ENCODE measurements at regions not wholly inside any gene's neighbourhood (a gene's known extent, or its start where the extent isn't known, plus 50 kb on each side); places are given as distances from the start of the nearest gene placed in this dataset.

DNA sequence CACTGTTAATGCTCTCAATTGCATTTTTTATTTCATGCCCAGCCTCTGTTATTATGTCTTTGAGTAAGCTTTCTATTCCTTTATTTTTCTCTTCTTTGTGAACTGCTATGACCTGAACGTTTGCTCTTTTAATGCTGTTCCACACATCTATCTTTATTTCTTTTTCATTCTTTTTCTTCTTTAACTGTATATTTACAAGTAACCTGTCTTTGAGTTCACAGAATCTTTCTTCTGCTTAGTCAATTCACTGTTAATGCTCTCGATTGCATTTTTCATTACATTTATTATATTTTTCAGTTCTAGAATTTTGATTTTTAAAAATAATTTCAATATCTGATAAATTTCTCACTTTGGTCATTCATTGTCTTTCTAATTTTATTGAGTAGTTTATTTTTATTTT is 316.3 kb upstream of the MEF2C start:
- POLR2A ChIA-PET (ENCODE audit: unreplicated experiment) = no interaction called here
- Histone ChIP-seq H4K20me1 (ENCODE audit: low read length) (no peaks in the 10 kb centered on the region), H3K27me3 (ENCODE audit: low read length) (no peaks in the 10 kb centered on the region), H3K4me3 (ENCODE audit: low read length) (no peak overlapping the region), H2AFZ (ENCODE audit: low read length) (no peak overlapping the region), H3K79me2 (ENCODE audit: low read length) (no peaks in the 10 kb centered on the region), H3K9me2 (replicated peaks; ENCODE audit: low read length) (no peaks in the 10 kb centered on the region), H3K9me3 (ENCODE audit: low read length) (peaks cover 15% of the 10 kb centered on the region; the same call in 1 of the 2 replicates), H3K36me3 (ENCODE audit: low read depth, low read length) (peaks cover 4% of the 10 kb centered on the region; the same call in 1 of the 2 replicates), H3F3A (ENCODE audit: low read length, unreplicated experiment) (no peaks in the 10 kb centered on the region), H3K9ac (ENCODE audit: low read length) (no peak overlapping the region), H3K4me2 (ENCODE audit: low read length) (no peak overlapping the region), H3K4me1 (ENCODE audit: insufficient read depth, low read length) (no peaks in the 10 kb centered on the region), H3K27ac (ENCODE audit: low read length) (no peak overlapping the region)
- ATAC-seq (no peak), DNase-seq (no peak)
- no TSS peak for BruUV-seq (replicated peaks)
- intact Hi-C loops (cut with micrococcal nuclease) = no loop called here
- TF ChIP-seq CTCF (conservative IDR thresholded peaks at IDR 0.05; ENCODE audit: low read depth, low read length) (no peak), EZH2 (IDR thresholded peaks at IDR 0.05; ENCODE audit: low read length, unreplicated experiment) (no peak), EZH2phosphoT487 (IDR thresholded peaks at IDR 0.05; ENCODE audit: borderline replicate concordance, low read length) (no peak)
- CTCF ChIA-PET = no interaction called here

- Histone ChIP-seq H3K4me3 (ENCODE audit: low read length) (no peak overlapping the region), H3K27ac (ENCODE audit: low read length) (no peak overlapping the region), H3K9me3 (ENCODE audit: low read length) (no peaks in the 10 kb centered on the region), H3K9ac (ENCODE audit: low read length) (no peak overlapping the region), H3K4me1 (ENCODE audit: insufficient read depth, low read length) (no peaks in the 10 kb centered on the region), H3K9me2 (replicated peaks; ENCODE audit: low read length) (no peaks in the 10 kb centered on the region), H3K27me3 (ENCODE audit: low read length) (no peaks in the 10 kb centered on the region), H3K79me2 (ENCODE audit: low read length) (no peaks in the 10 kb centered on the region), H2AFZ (ENCODE audit: low read length) (no peak overlapping the region), H3F3A (ENCODE audit: low read length, unreplicated experiment) (no peaks in the 10 kb centered on the region), H3K4me2 (ENCODE audit: low read length) (no peak overlapping the region), H4K20me1 (ENCODE audit: low read length) (no peaks in the 10 kb centered on the region), H3K36me3 (ENCODE audit: low read depth, low read length) (no peaks in the 10 kb centered on the region)
- DNase-seq = no peak
- POLR2A ChIA-PET (ENCODE audit: unreplicated experiment) = interaction anchor here (0.6 kb wide), 1 partner anchor 302 kb away, joined by 7 read pairs; no protein-coding TSS in a partner anchor
- intact Hi-C loops (cut with micrococcal nuclease) = no loop called here
- CTCF ChIA-PET = no interaction called here
- no peak for ATAC-seq
- TF ChIP-seq EZH2 (IDR thresholded peaks at IDR 0.05; ENCODE audit: low read length, unreplicated experiment) = no peak
- no peak for TF ChIP-seq CTCF (conservative IDR thresholded peaks at IDR 0.05; ENCODE audit: low read depth, low read length)
- no peak for TF ChIP-seq EZH2phosphoT487 (IDR thresholded peaks at IDR 0.05; ENCODE audit: borderline replicate concordance, low read length)
- BruUV-seq (replicated peaks) = no TSS peak
Observed at GRCh38 chr5:89191374-89191773, 308.4 kb upstream of the MEF2C start.

DNA sequence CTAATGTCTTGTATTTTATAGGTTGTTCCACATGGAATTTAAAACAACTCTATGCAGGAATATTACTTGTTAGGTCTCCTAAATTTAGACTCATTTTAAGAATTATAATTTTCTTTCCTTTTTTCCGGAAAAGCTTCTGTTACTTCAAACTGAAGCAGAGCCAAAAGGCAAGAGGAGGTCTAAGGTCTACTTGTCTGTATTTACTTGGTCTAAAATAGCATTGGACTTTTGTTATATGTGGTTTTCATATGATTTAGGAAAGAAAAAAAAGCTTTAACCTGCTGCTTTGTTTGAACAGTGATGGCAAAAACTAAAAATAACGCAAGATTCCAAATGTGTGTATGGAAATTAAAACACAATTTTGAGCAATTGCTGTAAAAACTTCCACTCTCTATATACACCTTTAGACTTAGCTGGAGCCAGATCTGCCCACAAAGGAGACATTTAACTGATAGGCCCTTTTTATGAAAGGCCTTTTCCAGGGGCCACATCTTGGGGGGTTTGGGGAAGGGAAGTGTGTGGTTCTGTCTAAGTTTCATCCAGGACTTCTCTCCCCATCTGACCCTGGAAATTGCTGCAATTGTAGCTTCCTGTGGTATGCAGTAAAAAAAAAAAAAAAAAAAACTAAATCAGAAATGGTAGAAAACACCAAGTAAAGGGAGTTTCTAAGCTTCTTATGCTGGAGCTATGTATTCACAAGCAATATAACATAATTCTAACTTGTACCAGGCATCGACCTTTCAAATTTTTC is 307.7 kb upstream of the MEF2C start:
- Histone ChIP-seq H3F3A (ENCODE audit: low read length, unreplicated experiment) (no peaks in the 10 kb centered on the region), H3K79me2 (ENCODE audit: low read length) (no peaks in the 10 kb centered on the region), H2AFZ (ENCODE audit: low read length) (no peak overlapping the region), H3K9ac (ENCODE audit: low read length) (no peak overlapping the region), H3K36me3 (ENCODE audit: low read depth, low read length) (no peaks in the 10 kb centered on the region), H4K20me1 (ENCODE audit: low read length) (no peaks in the 10 kb centered on the region), H3K27ac (ENCODE audit: low read length) (no peak overlapping the region), H3K4me3 (ENCODE audit: low read length) (no peak overlapping the region), H3K4me2 (ENCODE audit: low read length) (no peak overlapping the region), H3K9me3 (ENCODE audit: low read length) (no peaks in the 10 kb centered on the region), H3K27me3 (ENCODE audit: low read length) (no peaks in the 10 kb centered on the region), H3K9me2 (replicated peaks; ENCODE audit: low read length) (no peaks in the 10 kb centered on the region), H3K4me1 (ENCODE audit: insufficient read depth, low read length) (no peaks in the 10 kb centered on the region)
- no peak for ATAC-seq
- intact Hi-C loops (cut with micrococcal nuclease) = no loop called here
- ChIA-PET POLR2A (ENCODE audit: unreplicated experiment) (interaction anchor here (0.6 kb wide), 1 partner anchor 301 kb away, joined by 7 read pairs; no protein-coding TSS in a partner anchor), CTCF (no interaction called here)
- no peak for TF ChIP-seq EZH2 (IDR thresholded peaks at IDR 0.05; ENCODE audit: low read length, unreplicated experiment)
- no peak for TF ChIP-seq EZH2phosphoT487 (IDR thresholded peaks at IDR 0.05; ENCODE audit: borderline replicate concordance, low read length)
- TF ChIP-seq CTCF (conservative IDR thresholded peaks at IDR 0.05; ENCODE audit: low read depth, low read length) = no peak
- DNase-seq = no peak
- BruUV-seq (replicated peaks) = no TSS peak

All from PC-3 (cell line).